GM23338 (cell line): ENCODE measurements at regions not wholly inside any gene's neighbourhood (a gene's known extent, or its start where the extent isn't known, plus 50 kb on each side); places are given as distances from the start of the nearest gene placed in this dataset.
A peak's percentile ranks its signal among the peaks of the same experiment; 100 is the strongest.

Experiments
- ATAC-seq: fragments of 200-7000 bp; cut with Tn5 transposase; 3 replicates; pipeline ENCODE4 v1.9.1; 2020
- DNase-seq: peaks from one replicate; pipeline ENCODE4 v3.0.0-alpha.2; 2015; ENCODE audit warnings: low spot score
- H2AFZ ChIP-seq: fragments of 200-600 bp; sonication (generic); 2 replicates; pipeline ENCODE4 v1.8.0; 2016; ENCODE audit warnings: antibody characterized with exemption, mild to moderate bottlenecking, moderate library complexity
- H3F3A ChIP-seq: fragments of 200-600 bp; sonication (generic); replicated peaks from 2 replicates; pipeline ENCODE4 v1.8.0; 2017; ENCODE audit warnings: antibody characterized with exemption, mixed run types, low read depth
- H3K27ac ChIP-seq: fragments of 200-600 bp; sonication (generic); 2 replicates; pipeline ENCODE4 v1.6.1; 2016; ENCODE audit warnings: low read depth
- H3K27me3 ChIP-seq: fragments of 200-600 bp; sonication (generic); 2 replicates; pipeline ENCODE4 v1.8.0; 2016; ENCODE audit warnings: mild to moderate bottlenecking, mixed run types, moderate library complexity; ENCODE audit not compliant: insufficient read depth
- H3K36me3 ChIP-seq: fragments of 200-600 bp; sonication (generic); 2 replicates; pipeline ENCODE4 v1.8.0; 2016; ENCODE audit warnings: mild to moderate bottlenecking; ENCODE audit not compliant: insufficient read depth
- H3K4me1 ChIP-seq: fragments of 200-600 bp; sonication (generic); 2 replicates; pipeline ENCODE4 v1.8.0; 2016; ENCODE audit warnings: mild to moderate bottlenecking, moderate library complexity; ENCODE audit not compliant: insufficient read depth
- H3K4me2 ChIP-seq: fragments of 200-600 bp; sonication (generic); 2 replicates; pipeline ENCODE4 v1.7.1; 2017; ENCODE audit warnings: mixed run types
- H3K4me3 ChIP-seq: fragments of 200-600 bp; sonication (generic); 2 replicates; pipeline ENCODE4 v1.6.1; 2016; ENCODE audit warnings: mixed run types
- H3K79me2 ChIP-seq: fragments of 200-600 bp; sonication (generic); replicated peaks from 2 replicates; pipeline ENCODE4 v1.8.0; 2017; ENCODE audit warnings: mild to moderate bottlenecking; ENCODE audit not compliant: insufficient read depth
- H3K9me2 ChIP-seq: fragments of 200-600 bp; sonication (generic); 2 replicates; pipeline ENCODE4 v1.8.0; 2017; ENCODE audit not compliant: insufficient read depth
- H4K20me1 ChIP-seq: fragments of 200-600 bp; sonication (generic); replicated peaks from 2 replicates; pipeline ENCODE4 v1.8.0; 2017; ENCODE audit warnings: mild to moderate bottlenecking; ENCODE audit not compliant: insufficient read depth
- H3K27ac Mint-ChIP-seq: 2 replicates; pipeline ENCODE4 v1.8.0; 2020; ENCODE audit warnings: inconsistent platforms, mild to moderate bottlenecking, moderate library complexity, mixed read lengths
- H3K27me3 Mint-ChIP-seq: 3 replicates; pipeline ENCODE4 v1.8.0; 2022; ENCODE audit warnings: low read depth, mild to moderate bottlenecking, moderate library complexity, mixed read lengths, inconsistent platforms; ENCODE audit not compliant: insufficient read depth, poor library complexity
- H3K36me3 Mint-ChIP-seq: 3 replicates; pipeline ENCODE4 v1.8.0; 2021; ENCODE audit warnings: low read depth, mild to moderate bottlenecking, inconsistent platforms, moderate library complexity, mixed read lengths
- H3K4me1 Mint-ChIP-seq: 3 replicates; pipeline ENCODE4 v1.8.0; 2020; ENCODE audit warnings: mild to moderate bottlenecking, inconsistent platforms, mixed read lengths
- H3K4me3 Mint-ChIP-seq: 3 replicates; pipeline ENCODE4 v1.8.0; 2021; ENCODE audit warnings: moderate library complexity, mild to moderate bottlenecking, inconsistent platforms, mixed read lengths
- H3K9me3 Mint-ChIP-seq: 3 replicates; pipeline ENCODE4 v1.8.0; 2020; ENCODE audit warnings: moderate library complexity, mild to moderate bottlenecking, inconsistent platforms, mixed read lengths
- CREB1 ChIP-seq: fragments of 250-450 bp; sonication (Bioruptor Pico); IDR thresholded peaks from 2 replicates; pipeline ENCODE4 v1.5.0; 2020; ENCODE audit warnings: low read depth, mild to moderate bottlenecking, moderate library complexity
- JUNB ChIP-seq: IDR thresholded peaks from one replicate; pipeline ENCODE4 v1.6.1; 2016; ENCODE audit warnings: antibody characterized with exemption; ENCODE audit not compliant: unreplicated experiment
- REST ChIP-seq: IDR thresholded peaks from one replicate; pipeline ENCODE4 v1.6.1; 2018; ENCODE audit warnings: antibody characterized with exemption; ENCODE audit not compliant: unreplicated experiment
- TF ChIP-seq, protein P1 (sequence below): fragments of 250-450 bp; sonication (Bioruptor Pico); IDR thresholded peaks from 2 replicates; pipeline ENCODE4 v1.5.0; 2020; ENCODE audit warnings: mild to moderate bottlenecking, moderate library complexity

DNA sequence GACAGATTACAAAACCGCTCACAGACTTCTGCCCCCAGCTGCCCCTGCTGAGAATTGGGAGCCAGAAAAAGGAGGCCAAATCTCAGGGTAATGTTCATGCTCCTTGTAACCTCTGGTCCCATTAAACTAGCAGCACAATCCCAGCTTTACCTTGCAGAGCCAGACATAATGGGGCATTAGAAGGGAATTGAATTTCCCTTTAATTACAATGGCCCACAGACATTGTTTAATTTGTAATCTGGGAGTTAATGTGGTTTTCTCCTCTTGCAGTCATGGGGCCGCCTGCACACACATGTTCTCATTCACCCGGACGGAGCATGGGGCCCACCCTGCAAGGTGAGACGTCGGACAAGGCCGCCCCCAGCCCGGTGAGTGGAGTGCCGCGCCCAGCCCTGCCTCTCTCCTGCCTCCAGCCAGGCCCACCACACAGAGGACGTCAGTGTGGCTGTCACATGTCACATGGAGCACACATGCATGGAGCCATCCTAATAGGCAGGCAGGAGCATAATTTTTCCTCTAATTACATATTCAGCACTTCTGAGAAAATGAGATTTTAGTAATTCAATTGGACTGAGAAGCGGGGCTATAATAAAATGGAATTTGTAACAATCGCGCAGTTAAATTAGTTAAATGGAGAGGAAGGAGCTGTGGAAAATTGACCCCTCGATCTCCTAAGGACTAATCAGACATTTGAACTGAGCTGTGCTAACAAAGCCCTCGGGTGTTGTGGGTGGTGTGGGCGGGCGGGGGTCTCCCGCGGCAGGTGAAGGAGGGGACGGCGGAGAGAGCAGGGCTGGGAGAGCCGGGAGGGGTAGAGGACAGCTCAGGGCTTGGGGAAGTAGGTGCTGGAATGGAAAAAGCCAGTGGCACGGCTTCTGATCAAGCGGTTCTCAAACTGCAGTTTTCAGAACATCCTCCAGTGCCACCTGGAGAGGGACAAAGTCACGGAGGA, 87.7 kb downstream of the ENGASE start (continued):
- TF ChIP-seq, protein P1, sequence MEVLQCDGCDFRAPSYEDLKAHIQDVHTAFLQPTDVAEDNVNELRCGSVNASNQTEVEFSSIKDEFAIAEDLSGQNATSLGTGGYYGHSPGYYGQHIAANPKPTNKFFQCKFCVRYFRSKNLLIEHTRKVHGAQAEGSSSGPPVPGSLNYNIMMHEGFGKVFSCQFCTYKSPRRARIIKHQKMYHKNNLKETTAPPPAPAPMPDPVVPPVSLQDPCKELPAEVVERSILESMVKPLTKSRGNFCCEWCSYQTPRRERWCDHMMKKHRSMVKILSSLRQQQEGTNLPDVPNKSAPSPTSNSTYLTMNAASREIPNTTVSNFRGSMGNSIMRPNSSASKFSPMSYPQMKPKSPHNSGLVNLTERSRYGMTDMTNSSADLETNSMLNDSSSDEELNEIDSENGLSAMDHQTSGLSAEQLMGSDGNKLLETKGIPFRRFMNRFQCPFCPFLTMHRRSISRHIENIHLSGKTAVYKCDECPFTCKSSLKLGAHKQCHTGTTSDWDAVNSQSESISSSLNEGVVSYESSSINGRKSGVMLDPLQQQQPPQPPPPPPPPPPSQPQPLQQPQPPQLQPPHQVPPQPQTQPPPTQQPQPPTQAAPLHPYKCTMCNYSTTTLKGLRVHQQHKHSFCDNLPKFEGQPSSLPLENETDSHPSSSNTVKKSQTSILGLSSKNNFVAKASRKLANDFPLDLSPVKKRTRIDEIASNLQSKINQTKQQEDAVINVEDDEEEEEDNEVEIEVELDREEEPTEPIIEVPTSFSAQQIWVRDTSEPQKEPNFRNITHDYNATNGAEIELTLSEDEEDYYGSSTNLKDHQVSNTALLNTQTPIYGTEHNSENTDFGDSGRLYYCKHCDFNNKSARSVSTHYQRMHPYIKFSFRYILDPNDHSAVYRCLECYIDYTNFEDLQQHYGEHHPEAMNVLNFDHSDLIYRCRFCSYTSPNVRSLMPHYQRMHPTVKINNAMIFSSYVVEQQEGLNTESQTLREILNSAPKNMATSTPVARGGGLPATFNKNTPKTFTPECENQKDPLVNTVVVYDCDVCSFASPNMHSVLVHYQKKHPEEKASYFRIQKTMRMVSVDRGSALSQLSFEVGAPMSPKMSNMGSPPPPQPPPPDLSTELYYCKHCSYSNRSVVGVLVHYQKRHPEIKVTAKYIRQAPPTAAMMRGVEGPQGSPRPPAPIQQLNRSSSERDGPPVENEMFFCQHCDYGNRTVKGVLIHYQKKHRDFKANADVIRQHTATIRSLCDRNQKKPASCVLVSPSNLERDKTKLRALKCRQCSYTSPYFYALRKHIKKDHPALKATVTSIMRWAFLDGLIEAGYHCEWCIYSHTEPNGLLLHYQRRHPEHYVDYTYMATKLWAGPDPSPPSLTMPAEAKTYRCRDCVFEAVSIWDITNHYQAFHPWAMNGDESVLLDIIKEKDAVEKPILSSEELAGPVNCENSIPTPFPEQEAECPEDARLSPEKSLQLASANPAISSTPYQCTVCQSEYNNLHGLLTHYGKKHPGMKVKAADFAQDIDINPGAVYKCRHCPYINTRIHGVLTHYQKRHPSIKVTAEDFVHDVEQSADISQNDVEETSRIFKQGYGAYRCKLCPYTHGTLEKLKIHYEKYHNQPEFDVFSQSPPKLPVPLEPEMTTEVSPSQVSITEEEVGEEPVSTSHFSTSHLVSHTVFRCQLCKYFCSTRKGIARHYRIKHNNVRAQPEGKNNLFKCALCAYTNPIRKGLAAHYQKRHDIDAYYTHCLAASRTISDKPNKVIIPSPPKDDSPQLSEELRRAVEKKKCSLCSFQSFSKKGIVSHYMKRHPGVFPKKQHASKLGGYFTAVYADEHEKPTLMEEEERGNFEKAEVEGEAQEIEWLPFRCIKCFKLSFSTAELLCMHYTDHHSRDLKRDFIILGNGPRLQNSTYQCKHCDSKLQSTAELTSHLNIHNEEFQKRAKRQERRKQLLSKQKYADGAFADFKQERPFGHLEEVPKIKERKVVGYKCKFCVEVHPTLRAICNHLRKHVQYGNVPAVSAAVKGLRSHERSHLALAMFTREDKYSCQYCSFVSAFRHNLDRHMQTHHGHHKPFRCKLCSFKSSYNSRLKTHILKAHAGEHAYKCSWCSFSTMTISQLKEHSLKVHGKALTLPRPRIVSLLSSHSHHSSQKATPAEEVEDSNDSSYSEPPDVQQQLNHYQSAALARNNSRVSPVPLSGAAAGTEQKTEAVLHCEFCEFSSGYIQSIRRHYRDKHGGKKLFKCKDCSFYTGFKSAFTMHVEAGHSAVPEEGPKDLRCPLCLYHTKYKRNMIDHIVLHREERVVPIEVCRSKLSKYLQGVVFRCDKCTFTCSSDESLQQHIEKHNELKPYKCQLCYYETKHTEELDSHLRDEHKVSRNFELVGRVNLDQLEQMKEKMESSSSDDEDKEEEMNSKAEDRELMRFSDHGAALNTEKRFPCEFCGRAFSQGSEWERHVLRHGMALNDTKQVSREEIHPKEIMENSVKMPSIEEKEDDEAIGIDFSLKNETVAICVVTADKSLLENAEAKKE = no peak
- TF ChIP-seq REST = no peak

GRCh38 chr17:79160980-79161636, 86.5 kb downstream of the ENGASE start:
- Mint-ChIP-seq H3K4me3 (no peak overlapping the region), H3K27me3 (peaks cover 14% of the 10 kb centered on the region), H3K27ac (no peak overlapping the region), H3K36me3 (no peaks in the 10 kb centered on the region), H3K4me1 (peaks cover 13% of the 10 kb centered on the region), H3K9me3 (no peaks in the 10 kb centered on the region; the same call in 2 of the 3 replicates)
- H3K79me2 ChIP-seq = 0 out of 2 replicates have a peak, but pooled peaks cover 3% of the 10 kb centered on the region
- no peaks in the 10 kb centered on the region for H3K9me2 ChIP-seq
- no peak overlapping the region for H3K27ac ChIP-seq
- 0 out of 2 replicates have a peak, but pooled peaks cover 4% of the 10 kb centered on the region for H4K20me1 ChIP-seq
- H3F3A ChIP-seq = no peaks in the 10 kb centered on the region
- no peaks in the 10 kb centered on the region for H3K36me3 ChIP-seq
- no peaks in the 10 kb centered on the region for H3K27me3 ChIP-seq
- no peak for TF ChIP-seq JUNB
- TF ChIP-seq CREB1 (CRISPR knock-in tag) = peak; percentile 50
- DNase-seq = peak; percentile 43
- H3K4me1 ChIP-seq = no peaks in the 10 kb centered on the region
- H3K4me2 ChIP-seq = no peak overlapping the region
- H3K4me3 ChIP-seq = no peak overlapping the region
- no peak; the same call in 2 of the 3 replicates for ATAC-seq
- H2AFZ ChIP-seq = no peak overlapping the region
